Stimulated activated CD8-positive, alpha-beta memory T cell treated with anti-CD3 and anti-CD28 coated beads, Interleukin-2, amount 100 ng/mL, for 48 hours (primary cell): ENCODE measurements at regions not wholly inside any gene's neighbourhood (a gene's known extent, or its start where the extent isn't known, plus 50 kb on each side); places are given as distances from the start of the nearest gene placed in this dataset.
"Not testable (repeated sequence)": the region's sequence is repeated elsewhere in the genome, so short reads cannot be mapped to it uniquely, and the experiment has no call there.

Source experiments
- DNase-seq, 2 donors: peaks; one replicate each; pipeline ENCODE4 v3.0.0-alpha.2; 2020; ENCODE audit warnings: low read depth in 2 of 2

GRCh38 chr1:96074422-96074821 lies 647.2 kb upstream of the PTBP2 start:
- no peak for DNase-seq

- no peak for DNase-seq
These were observed 646.6 kb upstream of the PTBP2 start for GRCh38 chr1:96074876-96075577.

GRCh38 chr1:96075704-96076455 lies 645.7 kb upstream of the PTBP2 start:
- no peak for DNase-seq

- no peak for DNase-seq
These were observed 645.0 kb upstream of the PTBP2 start for GRCh38 chr1:96076589-96076988.

- DNase-seq: no peak
These were observed 642.0 kb upstream of the PTBP2 start for GRCh38 chr1:96079581-96079980.

GRCh38 chr1:96080925-96081324 lies 640.7 kb upstream of the PTBP2 start:
- DNase-seq: no peak

- DNase-seq: no peak
These were observed 633.9 kb upstream of the PTBP2 start for GRCh38 chr1:96087719-96088118.

GRCh38 chr1:96090134-96090533 lies 631.5 kb upstream of the PTBP2 start:
- DNase-seq: no peak

GRCh38 chr1:96095849-96096612 lies 625.6 kb upstream of the PTBP2 start:
- DNase-seq: no peak

GRCh38 chr1:96096613-96097321 lies 624.8 kb upstream of the PTBP2 start:
- no peak for DNase-seq

GRCh38 chr1:96104506-96104905 lies 617.1 kb upstream of the PTBP2 start:
- DNase-seq: no peak

- no peak for DNase-seq
These were observed 616.7 kb upstream of the PTBP2 start for GRCh38 chr1:96104906-96105305.

- DNase-seq: no peak
These were observed 604.9 kb upstream of the PTBP2 start for GRCh38 chr1:96116731-96117130.

GRCh38 chr1:96130432-96130831 lies 591.2 kb upstream of the PTBP2 start:
- no peak for DNase-seq

GRCh38 chr1:96144636-96145035 lies 576.9 kb upstream of the PTBP2 start:
- no peak for DNase-seq

- DNase-seq: no peak
These were observed 576.1 kb upstream of the PTBP2 start for GRCh38 chr1:96145492-96145891.

GRCh38 chr1:96152957-96153356 lies 568.6 kb upstream of the PTBP2 start:
- DNase-seq: not testable (repeated sequence)

GRCh38 chr1:96157101-96157500 lies 564.5 kb upstream of the PTBP2 start:
- no peak for DNase-seq

GRCh38 chr1:96159379-96159778 lies 562.2 kb upstream of the PTBP2 start:
- DNase-seq: no peak

GRCh38 chr1:96164053-96164452 lies 557.5 kb upstream of the PTBP2 start:
- no peak for DNase-seq

- DNase-seq: no peak
These were observed 543.5 kb upstream of the PTBP2 start for GRCh38 chr1:96178053-96178452.

- DNase-seq: no peak
These were observed 538.1 kb upstream of the PTBP2 start for GRCh38 chr1:96183485-96183884.
